SK-N-SH treated with all-trans-retinoic acid at 6 μM for 48 hours (cell line): ENCODE measurements at regions not wholly inside any gene's neighbourhood (a gene's known extent, or its start where the extent isn't known, plus 50 kb on each side); places are given as distances from the start of the nearest gene placed in this dataset.

ENCODE experiments used
- ATAC-seq: fragments of 200-7000 bp; cut with Tn5 transposase; 3 replicates; pipeline ENCODE4 v1.9.1; 2020; ENCODE audit warnings: mild to moderate bottlenecking, moderate library complexity
- ARNTL ChIP-seq: fragments of 450-650 bp; formaldehyde crosslinking; IDR thresholded peaks from 2 replicates; pipeline ENCODE4 v1.5.0; 2020; ENCODE audit warnings: low read depth, mild to moderate bottlenecking, moderate library complexity, borderline replicate concordance
- BACH2 ChIP-seq: fragments of 250-450 bp; sonication (Bioruptor Pico); IDR thresholded peaks from 2 replicates; pipeline ENCODE4 v1.9.0; 2021; ENCODE audit warnings: mild to moderate bottlenecking, borderline replicate concordance
- CSDC2 ChIP-seq: fragments of 250-450 bp; sonication (Bioruptor Pico); IDR thresholded peaks from 2 replicates; pipeline ENCODE4 v1.5.0; 2020; ENCODE audit warnings: mild to moderate bottlenecking, moderate library complexity
- GLIS3 ChIP-seq: fragments of 250-450 bp; sonication (Bioruptor Pico); IDR thresholded peaks from 2 replicates; pipeline ENCODE4 v1.5.0; 2020; ENCODE audit warnings: mild to moderate bottlenecking, moderate library complexity
- ISL1 ChIP-seq: fragments of 250-450 bp; sonication (Bioruptor Pico); IDR thresholded peaks from 2 replicates; pipeline ENCODE4 v2.1.2; 2022; ENCODE audit warnings: mild to moderate bottlenecking, moderate library complexity
- PPARA ChIP-seq: fragments of 250-450 bp; sonication (Bioruptor Pico); IDR thresholded peaks from 2 replicates; pipeline ENCODE4 v1.5.0; 2020; ENCODE audit warnings: mild to moderate bottlenecking, borderline replicate concordance
- RARB ChIP-seq: fragments of 250-450 bp; sonication (Bioruptor Pico); IDR thresholded peaks from 2 replicates; pipeline ENCODE4 v1.8.0; 2021; ENCODE audit warnings: mild to moderate bottlenecking, moderate library complexity
- SNAI2 ChIP-seq: fragments of 250-450 bp; sonication (Bioruptor Pico); IDR thresholded peaks from 2 replicates; pipeline ENCODE4 v1.5.0; 2020; ENCODE audit warnings: mild to moderate bottlenecking, moderate library complexity
- TCF4 ChIP-seq: fragments of 250-450 bp; sonication (Bioruptor Pico); IDR thresholded peaks from 2 replicates; pipeline ENCODE4 v1.8.0; 2021; ENCODE audit warnings: mild to moderate bottlenecking, moderate library complexity, borderline replicate concordance
- TOX ChIP-seq: fragments of 250-450 bp; sonication (Bioruptor Pico); IDR thresholded peaks from 2 replicates; pipeline ENCODE4 v1.8.0; 2021; ENCODE audit warnings: mild to moderate bottlenecking, moderate library complexity, borderline replicate concordance
- ZFP30 ChIP-seq: fragments of 450-650 bp; formaldehyde crosslinking; IDR thresholded peaks from 2 replicates; pipeline ENCODE4 v1.5.0; 2022; ENCODE audit warnings: mild to moderate bottlenecking, moderate library complexity
- ZNF70 ChIP-seq: fragments of 450-650 bp; formaldehyde crosslinking; IDR thresholded peaks from 2 replicates; pipeline ENCODE4 v1.5.0; 2020; ENCODE audit warnings: mild to moderate bottlenecking, moderate library complexity
- TF ChIP-seq, protein P1 (sequence below): fragments of 250-450 bp; sonication (Bioruptor Pico); IDR thresholded peaks from 2 replicates; pipeline ENCODE4 v1.8.0; 2020; ENCODE audit warnings: mild to moderate bottlenecking, moderate library complexity, borderline replicate concordance
- TF ChIP-seq, protein P2 (sequence below): fragments of 250-450 bp; sonication (Bioruptor Pico); IDR thresholded peaks from 2 replicates; pipeline ENCODE4 v1.5.0; 2020; ENCODE audit warnings: mild to moderate bottlenecking, moderate library complexity
- TF ChIP-seq, protein P3 (sequence below): fragments of 250-450 bp; sonication (Bioruptor Pico); IDR thresholded peaks from 2 replicates; pipeline ENCODE4 v1.5.1; 2021; ENCODE audit warnings: mild to moderate bottlenecking, moderate library complexity
- TF ChIP-seq, protein P4 (sequence below): fragments of 250-450 bp; sonication (Bioruptor Pico); IDR thresholded peaks from 2 replicates; pipeline ENCODE4 v1.8.0; 2021; ENCODE audit warnings: low read depth, mild to moderate bottlenecking, moderate library complexity, borderline replicate concordance
- TF ChIP-seq, protein P5 (sequence below): fragments of 250-450 bp; sonication (Bioruptor Pico); IDR thresholded peaks from 2 replicates; pipeline ENCODE4 v1.5.1; 2020; ENCODE audit warnings: low read depth, mild to moderate bottlenecking, moderate library complexity

DNA sequence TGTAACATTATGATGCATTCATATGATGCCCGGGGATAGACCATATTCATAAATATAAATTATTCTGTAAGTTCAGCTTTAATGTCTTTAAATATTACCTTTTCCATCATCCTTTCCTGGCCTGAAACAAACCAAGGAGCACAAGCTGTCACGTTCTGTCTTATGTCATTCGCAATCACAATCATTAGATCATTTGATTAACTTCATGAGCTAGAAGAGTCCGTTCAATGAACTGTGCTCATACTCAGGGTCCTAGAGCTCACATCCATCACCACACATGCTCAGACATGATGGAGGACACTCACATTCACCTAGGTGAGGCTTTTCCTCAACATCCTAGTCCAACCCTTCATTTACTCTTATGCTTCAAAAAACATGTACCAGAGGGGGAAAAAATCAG lies 599.0 kb upstream of the ID2 start:
- ATAC-seq: no peak

DNA sequence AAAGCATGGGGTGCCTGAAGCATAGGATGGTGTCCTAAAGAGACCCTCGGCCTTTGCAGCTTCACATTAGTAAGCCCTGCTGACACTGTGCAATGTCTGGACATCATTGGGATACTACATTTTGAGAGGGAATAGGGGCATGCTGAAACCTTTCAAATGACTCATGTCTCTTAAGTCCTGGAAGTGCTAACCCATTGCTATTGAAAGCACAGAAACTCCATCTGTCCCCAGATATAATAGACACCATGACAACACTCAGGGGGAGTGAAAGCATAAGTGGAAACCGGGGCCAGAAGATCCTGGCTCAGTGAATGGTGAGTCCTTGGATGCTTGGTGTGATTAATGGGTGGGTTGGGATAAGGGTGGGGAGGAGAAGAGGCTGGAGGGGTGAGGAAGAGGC lies 595.5 kb upstream of the ID2 start:
- no peak for ATAC-seq
- TF ChIP-seq, protein P1, sequence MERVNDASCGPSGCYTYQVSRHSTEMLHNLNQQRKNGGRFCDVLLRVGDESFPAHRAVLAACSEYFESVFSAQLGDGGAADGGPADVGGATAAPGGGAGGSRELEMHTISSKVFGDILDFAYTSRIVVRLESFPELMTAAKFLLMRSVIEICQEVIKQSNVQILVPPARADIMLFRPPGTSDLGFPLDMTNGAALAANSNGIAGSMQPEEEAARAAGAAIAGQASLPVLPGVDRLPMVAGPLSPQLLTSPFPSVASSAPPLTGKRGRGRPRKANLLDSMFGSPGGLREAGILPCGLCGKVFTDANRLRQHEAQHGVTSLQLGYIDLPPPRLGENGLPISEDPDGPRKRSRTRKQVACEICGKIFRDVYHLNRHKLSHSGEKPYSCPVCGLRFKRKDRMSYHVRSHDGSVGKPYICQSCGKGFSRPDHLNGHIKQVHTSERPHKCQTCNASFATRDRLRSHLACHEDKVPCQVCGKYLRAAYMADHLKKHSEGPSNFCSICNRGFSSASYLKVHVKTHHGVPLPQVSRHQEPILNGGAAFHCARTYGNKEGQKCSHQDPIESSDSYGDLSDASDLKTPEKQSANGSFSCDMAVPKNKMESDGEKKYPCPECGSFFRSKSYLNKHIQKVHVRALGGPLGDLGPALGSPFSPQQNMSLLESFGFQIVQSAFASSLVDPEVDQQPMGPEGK (CRISPR knock-in tag): no peak
- TF ChIP-seq, protein P2, sequence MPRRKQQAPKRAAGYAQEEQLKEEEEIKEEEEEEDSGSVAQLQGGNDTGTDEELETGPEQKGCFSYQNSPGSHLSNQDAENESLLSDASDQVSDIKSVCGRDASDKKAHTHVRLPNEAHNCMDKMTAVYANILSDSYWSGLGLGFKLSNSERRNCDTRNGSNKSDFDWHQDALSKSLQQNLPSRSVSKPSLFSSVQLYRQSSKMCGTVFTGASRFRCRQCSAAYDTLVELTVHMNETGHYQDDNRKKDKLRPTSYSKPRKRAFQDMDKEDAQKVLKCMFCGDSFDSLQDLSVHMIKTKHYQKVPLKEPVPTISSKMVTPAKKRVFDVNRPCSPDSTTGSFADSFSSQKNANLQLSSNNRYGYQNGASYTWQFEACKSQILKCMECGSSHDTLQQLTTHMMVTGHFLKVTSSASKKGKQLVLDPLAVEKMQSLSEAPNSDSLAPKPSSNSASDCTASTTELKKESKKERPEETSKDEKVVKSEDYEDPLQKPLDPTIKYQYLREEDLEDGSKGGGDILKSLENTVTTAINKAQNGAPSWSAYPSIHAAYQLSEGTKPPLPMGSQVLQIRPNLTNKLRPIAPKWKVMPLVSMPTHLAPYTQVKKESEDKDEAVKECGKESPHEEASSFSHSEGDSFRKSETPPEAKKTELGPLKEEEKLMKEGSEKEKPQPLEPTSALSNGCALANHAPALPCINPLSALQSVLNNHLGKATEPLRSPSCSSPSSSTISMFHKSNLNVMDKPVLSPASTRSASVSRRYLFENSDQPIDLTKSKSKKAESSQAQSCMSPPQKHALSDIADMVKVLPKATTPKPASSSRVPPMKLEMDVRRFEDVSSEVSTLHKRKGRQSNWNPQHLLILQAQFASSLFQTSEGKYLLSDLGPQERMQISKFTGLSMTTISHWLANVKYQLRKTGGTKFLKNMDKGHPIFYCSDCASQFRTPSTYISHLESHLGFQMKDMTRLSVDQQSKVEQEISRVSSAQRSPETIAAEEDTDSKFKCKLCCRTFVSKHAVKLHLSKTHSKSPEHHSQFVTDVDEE (CRISPR knock-in tag): no peak
- TF ChIP-seq BACH2 (CRISPR knock-in tag) (no peak), PPARA (no peak)

More for the DNA sequence above, 599.0 kb upstream of the ID2 start:
- TF ChIP-seq SNAI2: no peak
- no peak for TF ChIP-seq ARNTL
- TF ChIP-seq, protein P3, sequence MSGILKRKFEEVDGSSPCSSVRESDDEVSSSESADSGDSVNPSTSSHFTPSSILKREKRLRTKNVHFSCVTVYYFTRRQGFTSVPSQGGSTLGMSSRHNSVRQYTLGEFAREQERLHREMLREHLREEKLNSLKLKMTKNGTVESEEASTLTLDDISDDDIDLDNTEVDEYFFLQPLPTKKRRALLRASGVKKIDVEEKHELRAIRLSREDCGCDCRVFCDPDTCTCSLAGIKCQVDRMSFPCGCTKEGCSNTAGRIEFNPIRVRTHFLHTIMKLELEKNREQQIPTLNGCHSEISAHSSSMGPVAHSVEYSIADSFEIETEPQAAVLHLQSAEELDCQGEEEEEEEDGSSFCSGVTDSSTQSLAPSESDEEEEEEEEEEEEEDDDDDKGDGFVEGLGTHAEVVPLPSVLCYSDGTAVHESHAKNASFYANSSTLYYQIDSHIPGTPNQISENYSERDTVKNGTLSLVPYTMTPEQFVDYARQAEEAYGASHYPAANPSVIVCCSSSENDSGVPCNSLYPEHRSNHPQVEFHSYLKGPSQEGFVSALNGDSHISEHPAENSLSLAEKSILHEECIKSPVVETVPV (CRISPR knock-in tag): no peak

DNA sequence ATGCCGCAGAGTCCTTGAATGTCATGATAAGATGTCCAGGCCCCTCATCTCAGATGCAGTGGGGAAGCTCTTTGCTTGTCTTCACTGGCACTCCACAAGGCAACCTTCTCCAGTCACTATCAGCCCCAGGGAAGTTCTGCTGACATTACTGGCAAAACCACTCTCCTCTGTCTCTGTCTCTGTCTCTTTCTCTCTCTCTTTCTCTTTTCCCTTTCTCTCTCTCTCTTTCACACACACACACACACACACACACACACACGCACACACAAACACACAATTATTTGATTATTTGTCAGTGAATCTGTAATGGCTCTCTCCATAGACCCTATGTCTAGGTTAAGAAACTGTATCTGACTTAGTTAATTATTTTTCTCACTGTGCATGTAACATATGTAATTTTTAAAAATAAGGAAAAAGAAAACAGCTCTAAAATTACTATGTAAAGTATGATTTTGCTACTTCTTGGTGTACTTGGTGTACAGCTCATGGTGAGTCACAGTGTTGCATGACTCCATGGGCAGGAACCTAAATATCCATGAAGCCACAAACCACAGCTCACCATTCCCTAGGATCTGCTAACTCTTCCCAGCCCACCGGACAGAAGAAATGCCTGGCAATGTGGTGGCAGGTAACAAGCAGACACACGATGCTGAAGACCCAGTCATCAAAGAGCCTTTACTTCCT lies 594.9 kb upstream of the ID2 start:
- ATAC-seq: peak; percentile 89
- TF ChIP-seq, protein P4, sequence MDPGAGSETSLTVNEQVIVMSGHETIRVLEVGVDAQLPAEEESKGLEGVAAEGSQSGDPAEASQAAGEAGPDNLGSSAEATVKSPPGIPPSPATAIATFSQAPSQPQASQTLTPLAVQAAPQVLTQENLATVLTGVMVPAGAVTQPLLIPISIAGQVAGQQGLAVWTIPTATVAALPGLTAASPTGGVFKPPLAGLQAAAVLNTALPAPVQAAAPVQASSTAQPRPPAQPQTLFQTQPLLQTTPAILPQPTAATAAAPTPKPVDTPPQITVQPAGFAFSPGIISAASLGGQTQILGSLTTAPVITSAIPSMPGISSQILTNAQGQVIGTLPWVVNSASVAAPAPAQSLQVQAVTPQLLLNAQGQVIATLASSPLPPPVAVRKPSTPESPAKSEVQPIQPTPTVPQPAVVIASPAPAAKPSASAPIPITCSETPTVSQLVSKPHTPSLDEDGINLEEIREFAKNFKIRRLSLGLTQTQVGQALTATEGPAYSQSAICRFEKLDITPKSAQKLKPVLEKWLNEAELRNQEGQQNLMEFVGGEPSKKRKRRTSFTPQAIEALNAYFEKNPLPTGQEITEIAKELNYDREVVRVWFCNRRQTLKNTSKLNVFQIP (CRISPR knock-in tag): no peak
- TF ChIP-seq ZNF70 (CRISPR knock-in tag): no peak
- no peak for TF ChIP-seq SNAI2
- TF ChIP-seq, protein P2 (CRISPR knock-in tag): no peak
- no peak for TF ChIP-seq ZFP30 (CRISPR knock-in tag)
- TF ChIP-seq, protein P3 (CRISPR knock-in tag): no peak

DNA sequence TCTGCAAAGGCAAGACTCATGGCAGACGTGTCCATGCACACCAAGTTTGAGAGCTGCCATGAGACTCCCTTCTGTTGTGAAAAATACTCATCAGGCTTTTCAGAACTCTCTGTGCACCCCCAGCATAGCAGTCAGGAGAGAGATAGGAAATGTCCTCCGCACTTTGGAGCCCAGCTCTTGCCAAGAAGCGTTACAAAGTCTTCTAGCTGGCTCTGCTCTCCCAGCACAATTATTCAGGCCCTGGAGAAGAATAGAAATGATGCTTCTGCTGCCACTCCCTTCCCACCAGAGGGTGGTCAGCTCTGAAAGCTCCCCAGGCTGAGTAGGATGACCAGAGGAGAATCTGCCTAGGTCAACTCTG lies 594.4 kb upstream of the ID2 start:
- peak; percentile 47 for ATAC-seq
- TF ChIP-seq, protein P4 (CRISPR knock-in tag): no peak
- TF ChIP-seq ISL1 (CRISPR knock-in tag) (no peak), PPARA (no peak), GLIS3 (CRISPR knock-in tag) (no peak), TCF4 (no peak), TOX (CRISPR knock-in tag) (no peak), RARB (CRISPR knock-in tag) (no peak), CSDC2 (CRISPR knock-in tag) (no peak), ZFP30 (CRISPR knock-in tag) (no peak)
- TF ChIP-seq, protein P5, sequence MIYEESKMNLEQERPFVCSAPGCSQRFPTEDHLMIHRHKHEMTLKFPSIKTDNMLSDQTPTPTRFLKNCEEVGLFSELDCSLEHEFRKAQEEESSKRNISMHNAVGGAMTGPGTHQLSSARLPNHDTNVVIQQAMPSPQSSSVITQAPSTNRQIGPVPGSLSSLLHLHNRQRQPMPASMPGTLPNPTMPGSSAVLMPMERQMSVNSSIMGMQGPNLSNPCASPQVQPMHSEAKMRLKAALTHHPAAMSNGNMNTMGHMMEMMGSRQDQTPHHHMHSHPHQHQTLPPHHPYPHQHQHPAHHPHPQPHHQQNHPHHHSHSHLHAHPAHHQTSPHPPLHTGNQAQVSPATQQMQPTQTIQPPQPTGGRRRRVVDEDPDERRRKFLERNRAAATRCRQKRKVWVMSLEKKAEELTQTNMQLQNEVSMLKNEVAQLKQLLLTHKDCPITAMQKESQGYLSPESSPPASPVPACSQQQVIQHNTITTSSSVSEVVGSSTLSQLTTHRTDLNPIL (CRISPR knock-in tag): no peak
- TF ChIP-seq, protein P1 (CRISPR knock-in tag): no peak
